GM18907 (cell line): ENCODE measurements at regions not wholly inside any gene's neighbourhood (a gene's known extent, or its start where the extent isn't known, plus 50 kb on each side); places are given as distances from the start of the nearest gene placed in this dataset.
"Not testable (repeated sequence)": the region's sequence is repeated elsewhere in the genome, so short reads cannot be mapped to it uniquely, and the experiment has no call there.

Experiments
- ATAC-seq: cut with Tn5 transposase; IDR thresholded peaks from one replicate; pipeline ENCODE4 v1.9.1; 2021; ENCODE audit warnings: mild to moderate bottlenecking, moderate library complexity; ENCODE audit not compliant: unreplicated experiment

GRCh38 chr14:38973083-38973700 lies 129.8 kb downstream of the SEC23A start:
- ATAC-seq = no peak

- no peak for ATAC-seq
Observed at GRCh38 chr14:38972511-38972910, 130.5 kb downstream of the SEC23A start.

- ATAC-seq = no peak
Observed at GRCh38 chr14:38971258-38971921, 131.6 kb downstream of the SEC23A start.

- no peak for ATAC-seq
Observed at GRCh38 chr14:38964630-38965029, 138.4 kb downstream of the SEC23A start.

GRCh38 chr14:38960946-38961531 lies 142.0 kb downstream of the SEC23A start:
- ATAC-seq = no peak

- ATAC-seq = no peak
Observed at GRCh38 chr14:38959021-38959420, 144.0 kb downstream of the SEC23A start.

- no peak for ATAC-seq
Observed at GRCh38 chr14:38958589-38958988, 144.4 kb downstream of the SEC23A start.

GRCh38 chr14:38951451-38951850 lies 151.6 kb downstream of the SEC23A start:
- ATAC-seq = no peak

- ATAC-seq = no peak
Observed at GRCh38 chr14:38950676-38951075, 152.4 kb downstream of the SEC23A start.

- no peak for ATAC-seq
Observed at GRCh38 chr14:38948576-38948975, 154.5 kb downstream of the SEC23A start.

- no peak for ATAC-seq
Observed at GRCh38 chr14:38948171-38948570, 154.9 kb downstream of the SEC23A start.

- no peak for ATAC-seq
Observed at GRCh38 chr14:38947343-38947742, 155.7 kb downstream of the SEC23A start.

- ATAC-seq = no peak
Observed at GRCh38 chr14:38944691-38945090, 158.3 kb downstream of the SEC23A start.

- no peak for ATAC-seq
Observed at GRCh38 chr14:38941488-38941887, 161.5 kb downstream of the SEC23A start.

- not testable (repeated sequence) for ATAC-seq
Observed at GRCh38 chr14:38932653-38933000, 170.4 kb downstream of the SEC23A start.

GRCh38 chr14:38931969-38932652 lies 170.9 kb downstream of the SEC23A start:
- ATAC-seq = no peak

GRCh38 chr14:38930898-38931297 lies 172.1 kb downstream of the SEC23A start:
- ATAC-seq = no peak

- no peak for ATAC-seq
Observed at GRCh38 chr14:38930022-38930421, 173.0 kb downstream of the SEC23A start.

GRCh38 chr14:38929416-38929815 lies 173.6 kb downstream of the SEC23A start:
- no peak for ATAC-seq

GRCh38 chr14:38921893-38922292 lies 181.1 kb downstream of the SEC23A start:
- ATAC-seq = not testable (repeated sequence)

- no peak for ATAC-seq
Observed at GRCh38 chr14:38915125-38915524, 187.9 kb downstream of the SEC23A start.

- peak; percentile 65 for ATAC-seq
Observed at GRCh38 chr14:38910092-38910491, 192.9 kb downstream of the SEC23A start.
